WTC11 (cell line): ENCODE measurements at regions not wholly inside any gene's neighbourhood (a gene's known extent, or its start where the extent isn't known, plus 50 kb on each side); places are given as distances from the start of the nearest gene placed in this dataset.

ENCODE experiments used
- ATAC-seq: fragments of 200-7000 bp; cut with Tn5 transposase; 2 replicates; pipeline ENCODE4 v1.10.0; 2021; ENCODE audit warnings: mild to moderate bottlenecking, moderate library complexity
- CTCF ChIA-PET: fragments of 300-600 bp; sonication (Branson Sonifier 250); formaldehyde crosslinking; loops from one replicate; lab custom pipeline; 2021; ENCODE audit warnings: antibody characterized with exemption; lab: Charles Lee
- POLR2A ChIA-PET: fragments of 350-600 bp; sonication (Branson Sonifier 250); formaldehyde crosslinking; loops from one replicate; lab custom pipeline; 2021; ENCODE audit warnings: antibody characterized with exemption; lab: Charles Lee
- DNase-seq: peaks from one replicate; pipeline ENCODE4 v3.0.0; 2021; ENCODE audit warnings: low spot score
- H3K27ac Mint-ChIP-seq: 2 replicates; pipeline ENCODE4 v1.8.0; 2021; ENCODE audit warnings: mixed read lengths
- H3K27me3 Mint-ChIP-seq: 2 replicates; pipeline ENCODE4 v1.8.0; 2021; ENCODE audit warnings: low read depth, mild to moderate bottlenecking, moderate library complexity, mixed read lengths
- H3K36me3 Mint-ChIP-seq: 2 replicates; pipeline ENCODE4 v1.8.0; 2021; ENCODE audit warnings: mixed read lengths
- H3K4me1 Mint-ChIP-seq: 2 replicates; pipeline ENCODE4 v1.8.0; 2022; ENCODE audit warnings: mixed read lengths
- H3K4me3 Mint-ChIP-seq: 2 replicates; pipeline ENCODE4 v1.8.0; 2021; ENCODE audit warnings: mild to moderate bottlenecking, moderate library complexity, mixed read lengths
- H3K9me3 Mint-ChIP-seq: 2 replicates; pipeline ENCODE4 v1.8.0; 2021; ENCODE audit warnings: mixed read lengths
- EMX1 ChIP-seq: fragments of 250-450 bp; sonication (Bioruptor Pico); IDR thresholded peaks from 2 replicates; pipeline ENCODE4 v1.8.0; 2021; ENCODE audit warnings: mild to moderate bottlenecking
- GRHL2 ChIP-seq: fragments of 250-450 bp; sonication (Bioruptor Pico); IDR thresholded peaks from 2 replicates; pipeline ENCODE4 v1.8.0; 2022; ENCODE audit warnings: mild to moderate bottlenecking, moderate library complexity; ENCODE audit not compliant: insufficient replicate concordance, severe bottlenecking
- GTF2I ChIP-seq: fragments of 250-450 bp; sonication (Bioruptor Pico); conservative IDR thresholded peaks from 2 replicates; pipeline ENCODE4 v1.4.0; 2021; ENCODE audit warnings: mild to moderate bottlenecking
- HMGA2 ChIP-seq: fragments of 250-450 bp; sonication (Bioruptor Pico); IDR thresholded peaks from 2 replicates; pipeline ENCODE4 v1.4.0; 2021; ENCODE audit warnings: mild to moderate bottlenecking, moderate library complexity
- KAT7 ChIP-seq: sonication (generic); formaldehyde crosslinking; IDR thresholded peaks from 2 replicates; pipeline ENCODE4 v1.8.1; 2023; ENCODE audit warnings: missing genetic modification reagents, mild to moderate bottlenecking, borderline replicate concordance
- MYBL2 ChIP-seq: sonication (generic); formaldehyde crosslinking; IDR thresholded peaks from 2 replicates; pipeline ENCODE4 v1.8.1; 2023; ENCODE audit warnings: mild to moderate bottlenecking, moderate library complexity, missing genetic modification reagents
- NFATC4 ChIP-seq: fragments of 250-450 bp; sonication (Bioruptor Pico); IDR thresholded peaks from 2 replicates; pipeline ENCODE4 v1.9.0; 2021; ENCODE audit warnings: mild to moderate bottlenecking
- NR1H2 ChIP-seq: sonication (generic); formaldehyde crosslinking; IDR thresholded peaks from 2 replicates; pipeline ENCODE4 v1.9.0; 2021; ENCODE audit warnings: mild to moderate bottlenecking, moderate library complexity, missing genetic modification reagents
- NR2C2 ChIP-seq: sonication (generic); formaldehyde crosslinking; IDR thresholded peaks from 2 replicates; pipeline ENCODE4 v1.8.0; 2022; ENCODE audit warnings: mild to moderate bottlenecking, missing genetic modification reagents
- NR3C1 ChIP-seq: sonication (generic); formaldehyde crosslinking; conservative IDR thresholded peaks from 2 replicates; pipeline ENCODE4 v1.8.1; 2023; ENCODE audit warnings: low read depth, mild to moderate bottlenecking, missing genetic modification reagents
- SMAD4 ChIP-seq: sonication (generic); formaldehyde crosslinking; IDR thresholded peaks from 2 replicates; pipeline ENCODE4 v1.8.0; 2022; ENCODE audit warnings: mild to moderate bottlenecking, missing genetic modification reagents
- SOX15 ChIP-seq: fragments of 250-450 bp; sonication (Bioruptor Pico); IDR thresholded peaks from 2 replicates; pipeline ENCODE4 v1.9.0; 2021; ENCODE audit warnings: mild to moderate bottlenecking
- ZNF121 ChIP-seq: sonication (generic); formaldehyde crosslinking; IDR thresholded peaks from 2 replicates; pipeline ENCODE4 v1.8.0; 2023; ENCODE audit warnings: missing genetic modification reagents
- ZNF138 ChIP-seq: sonication (generic); formaldehyde crosslinking; conservative IDR thresholded peaks from 2 replicates; pipeline ENCODE4 v1.8.1; 2022; ENCODE audit warnings: mild to moderate bottlenecking, moderate library complexity, missing genetic modification reagents
- ZNF219 ChIP-seq: sonication (generic); formaldehyde crosslinking; IDR thresholded peaks from 2 replicates; pipeline ENCODE4 v1.8.0; 2023; ENCODE audit warnings: missing genetic modification reagents, mild to moderate bottlenecking, borderline replicate concordance
- TF ChIP-seq, protein P1 (sequence below): sonication (generic); formaldehyde crosslinking; IDR thresholded peaks from 2 replicates; pipeline ENCODE4 v1.8.0; 2023; ENCODE audit warnings: mild to moderate bottlenecking, missing genetic modification reagents
- TF ChIP-seq, protein P2 (sequence below): sonication (generic); formaldehyde crosslinking; conservative IDR thresholded peaks from 2 replicates; pipeline ENCODE4 v1.8.1; 2022; ENCODE audit warnings: mild to moderate bottlenecking, missing genetic modification reagents
- TF ChIP-seq, protein P3 (sequence below): sonication (generic); formaldehyde crosslinking; IDR thresholded peaks from 2 replicates; pipeline ENCODE4 v1.8.1; 2023; ENCODE audit warnings: mild to moderate bottlenecking, moderate library complexity, missing genetic modification reagents
- TF ChIP-seq, protein P4 (sequence below): fragments of 200-600 bp; IDR thresholded peaks from 2 replicates; pipeline ENCODE4 v1.8.0; 2022; ENCODE audit warnings: antibody characterized with exemption
- TF ChIP-seq, protein P5 (sequence below): sonication (generic); formaldehyde crosslinking; IDR thresholded peaks from 2 replicates; pipeline ENCODE4 v1.8.1; 2023; ENCODE audit warnings: mild to moderate bottlenecking, missing genetic modification reagents, moderate library complexity
- TF ChIP-seq, protein P6 (sequence below): sonication (generic); formaldehyde crosslinking; IDR thresholded peaks from 2 replicates; pipeline ENCODE4 v1.8.1; 2022; ENCODE audit warnings: low read depth, mild to moderate bottlenecking, moderate library complexity, missing genetic modification reagents, borderline replicate concordance
- TF ChIP-seq, protein P7 (sequence below): fragments of 250-450 bp; sonication (Bioruptor Pico); IDR thresholded peaks from 2 replicates; pipeline ENCODE4 v1.9.0; 2021; ENCODE audit warnings: mild to moderate bottlenecking
- TF ChIP-seq, protein P8 (sequence below): sonication (generic); formaldehyde crosslinking; IDR thresholded peaks from 2 replicates; pipeline ENCODE4 v1.8.1; 2023; ENCODE audit warnings: mild to moderate bottlenecking, missing genetic modification reagents, moderate library complexity

DNA sequence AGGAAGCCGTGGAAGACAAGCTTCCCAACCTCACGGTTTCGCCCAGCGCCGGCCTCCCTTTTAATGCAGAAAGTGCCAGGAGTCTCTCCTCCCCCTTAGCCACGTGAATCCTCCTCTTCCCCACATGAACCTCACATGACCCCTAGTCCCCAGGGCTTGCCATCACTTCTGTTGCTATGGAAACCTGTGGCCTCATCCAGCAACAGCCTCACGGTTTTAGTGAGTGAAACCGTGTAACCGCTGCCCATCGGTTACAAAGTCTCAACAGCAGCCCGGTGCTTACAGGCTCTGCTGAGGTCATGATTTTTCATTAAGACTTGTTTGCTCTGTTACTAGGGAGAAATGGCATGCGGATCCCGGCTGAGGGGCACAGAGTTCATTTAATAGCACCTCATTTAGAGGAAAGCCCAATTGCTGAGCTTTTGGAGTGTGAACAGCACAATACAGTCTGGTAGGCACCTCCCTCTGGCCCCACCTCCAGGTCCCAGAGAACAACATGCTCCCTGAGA lies 143.2 kb upstream of the BACE2 start:
- Mint-ChIP-seq H3K27me3 (no peaks in the 10 kb centered on the region), H3K4me1 (peaks cover 8% of the 10 kb centered on the region; the same call in 1 of the 2 replicates), H3K36me3 (peaks cover 2% of the 10 kb centered on the region; the same call in 1 of the 2 replicates), H3K27ac (no peak overlapping the region), H3K4me3 (no peak overlapping the region), H3K9me3 (peaks cover 32% of the 10 kb centered on the region)
- ATAC-seq: peak; percentile 61
- TF ChIP-seq GRHL2 (CRISPR knock-in tag): no peak
- no peak for TF ChIP-seq ZNF138 (CRISPR knock-in tag)
- TF ChIP-seq NR2C2 (CRISPR knock-in tag): no peak
- TF ChIP-seq, protein P1, sequence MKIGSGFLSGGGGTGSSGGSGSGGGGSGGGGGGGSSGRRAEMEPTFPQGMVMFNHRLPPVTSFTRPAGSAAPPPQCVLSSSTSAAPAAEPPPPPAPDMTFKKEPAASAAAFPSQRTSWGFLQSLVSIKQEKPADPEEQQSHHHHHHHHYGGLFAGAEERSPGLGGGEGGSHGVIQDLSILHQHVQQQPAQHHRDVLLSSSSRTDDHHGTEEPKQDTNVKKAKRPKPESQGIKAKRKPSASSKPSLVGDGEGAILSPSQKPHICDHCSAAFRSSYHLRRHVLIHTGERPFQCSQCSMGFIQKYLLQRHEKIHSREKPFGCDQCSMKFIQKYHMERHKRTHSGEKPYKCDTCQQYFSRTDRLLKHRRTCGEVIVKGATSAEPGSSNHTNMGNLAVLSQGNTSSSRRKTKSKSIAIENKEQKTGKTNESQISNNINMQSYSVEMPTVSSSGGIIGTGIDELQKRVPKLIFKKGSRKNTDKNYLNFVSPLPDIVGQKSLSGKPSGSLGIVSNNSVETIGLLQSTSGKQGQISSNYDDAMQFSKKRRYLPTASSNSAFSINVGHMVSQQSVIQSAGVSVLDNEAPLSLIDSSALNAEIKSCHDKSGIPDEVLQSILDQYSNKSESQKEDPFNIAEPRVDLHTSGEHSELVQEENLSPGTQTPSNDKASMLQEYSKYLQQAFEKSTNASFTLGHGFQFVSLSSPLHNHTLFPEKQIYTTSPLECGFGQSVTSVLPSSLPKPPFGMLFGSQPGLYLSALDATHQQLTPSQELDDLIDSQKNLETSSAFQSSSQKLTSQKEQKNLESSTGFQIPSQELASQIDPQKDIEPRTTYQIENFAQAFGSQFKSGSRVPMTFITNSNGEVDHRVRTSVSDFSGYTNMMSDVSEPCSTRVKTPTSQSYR (CRISPR knock-in tag): no peak
- TF ChIP-seq, protein P2, sequence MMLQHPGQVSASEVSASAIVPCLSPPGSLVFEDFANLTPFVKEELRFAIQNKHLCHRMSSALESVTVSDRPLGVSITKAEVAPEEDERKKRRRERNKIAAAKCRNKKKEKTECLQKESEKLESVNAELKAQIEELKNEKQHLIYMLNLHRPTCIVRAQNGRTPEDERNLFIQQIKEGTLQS (CRISPR knock-in tag): no peak
- no peak for TF ChIP-seq SMAD4 (CRISPR knock-in tag)
- TF ChIP-seq SOX15: no peak
- TF ChIP-seq, protein P3, sequence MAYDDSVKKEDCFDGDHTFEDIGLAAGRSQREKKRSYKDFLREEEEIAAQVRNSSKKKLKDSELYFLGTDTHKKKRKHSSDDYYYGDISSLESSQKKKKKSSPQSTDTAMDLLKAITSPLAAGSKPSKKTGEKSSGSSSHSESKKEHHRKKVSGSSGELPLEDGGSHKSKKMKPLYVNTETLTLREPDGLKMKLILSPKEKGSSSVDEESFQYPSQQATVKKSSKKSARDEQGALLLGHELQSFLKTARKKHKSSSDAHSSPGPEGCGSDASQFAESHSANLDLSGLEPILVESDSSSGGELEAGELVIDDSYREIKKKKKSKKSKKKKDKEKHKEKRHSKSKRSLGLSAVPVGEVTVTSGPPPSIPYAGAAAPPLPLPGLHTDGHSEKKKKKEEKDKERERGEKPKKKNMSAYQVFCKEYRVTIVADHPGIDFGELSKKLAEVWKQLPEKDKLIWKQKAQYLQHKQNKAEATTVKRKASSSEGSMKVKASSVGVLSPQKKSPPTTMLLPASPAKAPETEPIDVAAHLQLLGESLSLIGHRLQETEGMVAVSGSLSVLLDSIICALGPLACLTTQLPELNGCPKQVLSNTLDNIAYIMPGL (CRISPR knock-in tag): no peak
- no peak for TF ChIP-seq KAT7 (CRISPR knock-in tag)
- ChIA-PET CTCF (interaction anchor here (1.1 to 1.9 kb wide), 3 partner anchors 13 to 47 kb away, joined by 4 to 8 read pairs (median 6); no protein-coding TSS in a partner anchor), POLR2A (interaction anchor here (0.6 kb wide), 1 partner anchor 668 kb away, joined by 4 read pairs; no protein-coding TSS in a partner anchor)
- DNase-seq: no peak

DNA sequence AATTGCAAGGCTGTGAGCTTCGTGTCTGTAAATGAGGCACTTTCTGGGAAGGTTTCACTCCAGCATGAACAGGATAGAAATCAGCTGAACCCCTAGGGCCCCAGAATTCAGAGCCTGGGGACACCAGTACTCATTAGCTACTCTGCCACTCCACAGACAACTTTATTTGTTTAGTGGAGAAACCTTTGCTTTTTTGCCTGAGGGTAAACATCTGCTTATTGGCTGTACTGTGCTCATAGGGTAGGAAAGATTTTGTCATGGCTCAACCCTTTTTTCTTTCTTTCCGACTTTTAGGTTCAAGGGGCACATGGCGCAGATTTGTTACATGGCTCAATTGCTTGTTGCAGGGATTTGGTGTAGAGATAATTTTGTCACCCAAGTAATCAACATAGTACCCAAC lies 138.4 kb upstream of the BACE2 start:
- peaks cover 2% of the 10 kb centered on the region; the same call in 1 of the 2 replicates for H3K36me3 Mint-ChIP-seq
- DNase-seq: no peak
- CTCF ChIA-PET: no interaction called here
- no peaks in the 10 kb centered on the region for H3K27me3 Mint-ChIP-seq
- no peak overlapping the region for H3K27ac Mint-ChIP-seq
- POLR2A ChIA-PET: no interaction called here
- no peak for ATAC-seq
- H3K9me3 Mint-ChIP-seq: peaks cover 42% of the 10 kb centered on the region
- no peak overlapping the region for H3K4me3 Mint-ChIP-seq
- H3K4me1 Mint-ChIP-seq: peaks cover 8% of the 10 kb centered on the region; the same call in 1 of the 2 replicates
- TF ChIP-seq ZNF121 (CRISPR knock-in tag) (no peak), HMGA2 (CRISPR knock-in tag) (no peak), NR1H2 (CRISPR knock-in tag) (no peak), NFATC4 (CRISPR knock-in tag) (no peak), ZNF219 (CRISPR knock-in tag) (no peak), NR3C1 (CRISPR knock-in tag) (no peak), MYBL2 (CRISPR knock-in tag) (no peak), GTF2I (no peak), EMX1 (CRISPR knock-in tag) (no peak)
- TF ChIP-seq, protein P4, sequence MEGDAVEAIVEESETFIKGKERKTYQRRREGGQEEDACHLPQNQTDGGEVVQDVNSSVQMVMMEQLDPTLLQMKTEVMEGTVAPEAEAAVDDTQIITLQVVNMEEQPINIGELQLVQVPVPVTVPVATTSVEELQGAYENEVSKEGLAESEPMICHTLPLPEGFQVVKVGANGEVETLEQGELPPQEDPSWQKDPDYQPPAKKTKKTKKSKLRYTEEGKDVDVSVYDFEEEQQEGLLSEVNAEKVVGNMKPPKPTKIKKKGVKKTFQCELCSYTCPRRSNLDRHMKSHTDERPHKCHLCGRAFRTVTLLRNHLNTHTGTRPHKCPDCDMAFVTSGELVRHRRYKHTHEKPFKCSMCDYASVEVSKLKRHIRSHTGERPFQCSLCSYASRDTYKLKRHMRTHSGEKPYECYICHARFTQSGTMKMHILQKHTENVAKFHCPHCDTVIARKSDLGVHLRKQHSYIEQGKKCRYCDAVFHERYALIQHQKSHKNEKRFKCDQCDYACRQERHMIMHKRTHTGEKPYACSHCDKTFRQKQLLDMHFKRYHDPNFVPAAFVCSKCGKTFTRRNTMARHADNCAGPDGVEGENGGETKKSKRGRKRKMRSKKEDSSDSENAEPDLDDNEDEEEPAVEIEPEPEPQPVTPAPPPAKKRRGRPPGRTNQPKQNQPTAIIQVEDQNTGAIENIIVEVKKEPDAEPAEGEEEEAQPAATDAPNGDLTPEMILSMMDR: no peak
- TF ChIP-seq, protein P5, sequence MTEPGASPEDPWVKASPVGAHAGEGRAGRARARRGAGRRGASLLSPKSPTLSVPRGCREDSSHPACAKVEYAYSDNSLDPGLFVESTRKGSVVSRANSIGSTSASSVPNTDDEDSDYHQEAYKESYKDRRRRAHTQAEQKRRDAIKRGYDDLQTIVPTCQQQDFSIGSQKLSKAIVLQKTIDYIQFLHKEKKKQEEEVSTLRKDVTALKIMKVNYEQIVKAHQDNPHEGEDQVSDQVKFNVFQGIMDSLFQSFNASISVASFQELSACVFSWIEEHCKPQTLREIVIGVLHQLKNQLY: no peak
- TF ChIP-seq, protein P6, sequence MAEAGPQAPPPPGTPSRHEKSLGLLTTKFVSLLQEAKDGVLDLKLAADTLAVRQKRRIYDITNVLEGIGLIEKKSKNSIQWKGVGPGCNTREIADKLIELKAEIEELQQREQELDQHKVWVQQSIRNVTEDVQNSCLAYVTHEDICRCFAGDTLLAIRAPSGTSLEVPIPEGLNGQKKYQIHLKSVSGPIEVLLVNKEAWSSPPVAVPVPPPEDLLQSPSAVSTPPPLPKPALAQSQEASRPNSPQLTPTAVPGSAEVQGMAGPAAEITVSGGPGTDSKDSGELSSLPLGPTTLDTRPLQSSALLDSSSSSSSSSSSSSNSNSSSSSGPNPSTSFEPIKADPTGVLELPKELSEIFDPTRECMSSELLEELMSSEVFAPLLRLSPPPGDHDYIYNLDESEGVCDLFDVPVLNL (CRISPR knock-in tag): no peak
- TF ChIP-seq, protein P7, sequence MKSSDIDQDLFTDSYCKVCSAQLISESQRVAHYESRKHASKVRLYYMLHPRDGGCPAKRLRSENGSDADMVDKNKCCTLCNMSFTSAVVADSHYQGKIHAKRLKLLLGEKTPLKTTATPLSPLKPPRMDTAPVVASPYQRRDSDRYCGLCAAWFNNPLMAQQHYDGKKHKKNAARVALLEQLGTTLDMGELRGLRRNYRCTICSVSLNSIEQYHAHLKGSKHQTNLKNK (CRISPR knock-in tag): no peak
- TF ChIP-seq, protein P1 (CRISPR knock-in tag): no peak
- TF ChIP-seq, protein P8, sequence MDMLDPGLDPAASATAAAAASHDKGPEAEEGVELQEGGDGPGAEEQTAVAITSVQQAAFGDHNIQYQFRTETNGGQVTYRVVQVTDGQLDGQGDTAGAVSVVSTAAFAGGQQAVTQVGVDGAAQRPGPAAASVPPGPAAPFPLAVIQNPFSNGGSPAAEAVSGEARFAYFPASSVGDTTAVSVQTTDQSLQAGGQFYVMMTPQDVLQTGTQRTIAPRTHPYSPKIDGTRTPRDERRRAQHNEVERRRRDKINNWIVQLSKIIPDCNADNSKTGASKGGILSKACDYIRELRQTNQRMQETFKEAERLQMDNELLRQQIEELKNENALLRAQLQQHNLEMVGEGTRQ (CRISPR knock-in tag): no peak
